HG03432 (cell line): ENCODE measurements at regions not wholly inside any gene's neighbourhood (a gene's known extent, or its start where the extent isn't known, plus 50 kb on each side); places are given as distances from the start of the nearest gene placed in this dataset.
"Not testable (repeated sequence)": the region's sequence is repeated elsewhere in the genome, so short reads cannot be mapped to it uniquely, and the experiment has no call there.

Experiments
- ATAC-seq: cut with Tn5 transposase; IDR thresholded peaks from one replicate; pipeline ENCODE4 v1.9.1; 2021; ENCODE audit warnings: mild to moderate bottlenecking, moderate library complexity; ENCODE audit not compliant: unreplicated experiment

DNA sequence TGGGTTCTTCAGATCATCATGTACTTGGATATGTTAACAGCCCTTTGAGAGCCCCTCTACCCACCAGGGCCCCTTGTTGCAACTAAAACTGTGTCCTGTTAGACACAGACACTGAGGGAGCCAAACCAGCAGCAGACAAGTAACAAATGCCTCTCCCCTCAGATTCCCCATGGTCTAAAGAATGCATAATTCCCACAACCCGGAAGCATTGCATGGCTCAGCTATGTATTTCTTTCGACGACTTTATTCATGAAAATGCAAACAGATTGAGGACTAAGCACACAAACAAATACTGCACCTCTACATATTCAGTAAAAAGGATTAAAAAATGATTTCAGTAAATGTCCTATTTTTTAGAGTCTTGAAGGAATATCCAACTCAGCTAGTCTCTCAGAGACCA, 70.1 kb upstream of the HECW1 start:
- ATAC-seq: no peak

DNA sequence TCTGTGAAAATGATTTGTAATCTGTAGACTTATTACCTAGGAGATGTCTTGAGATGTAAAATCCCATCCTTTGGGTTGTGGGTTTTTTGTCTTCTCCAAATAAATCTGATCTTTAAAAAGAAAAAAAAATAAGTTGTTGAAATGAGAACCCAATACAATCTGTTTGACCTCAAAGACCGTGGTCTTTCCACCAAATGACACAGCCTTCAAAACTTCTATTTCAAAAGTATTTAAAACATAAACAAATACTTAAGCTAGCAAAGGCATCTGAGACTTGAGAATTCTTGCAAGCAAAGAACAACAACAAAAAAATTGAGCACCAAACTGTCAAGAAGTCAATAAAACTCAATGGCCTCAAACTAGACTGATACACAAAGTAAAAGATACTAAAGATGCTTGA, 67.9 kb upstream of the HECW1 start:
- ATAC-seq: no peak

DNA sequence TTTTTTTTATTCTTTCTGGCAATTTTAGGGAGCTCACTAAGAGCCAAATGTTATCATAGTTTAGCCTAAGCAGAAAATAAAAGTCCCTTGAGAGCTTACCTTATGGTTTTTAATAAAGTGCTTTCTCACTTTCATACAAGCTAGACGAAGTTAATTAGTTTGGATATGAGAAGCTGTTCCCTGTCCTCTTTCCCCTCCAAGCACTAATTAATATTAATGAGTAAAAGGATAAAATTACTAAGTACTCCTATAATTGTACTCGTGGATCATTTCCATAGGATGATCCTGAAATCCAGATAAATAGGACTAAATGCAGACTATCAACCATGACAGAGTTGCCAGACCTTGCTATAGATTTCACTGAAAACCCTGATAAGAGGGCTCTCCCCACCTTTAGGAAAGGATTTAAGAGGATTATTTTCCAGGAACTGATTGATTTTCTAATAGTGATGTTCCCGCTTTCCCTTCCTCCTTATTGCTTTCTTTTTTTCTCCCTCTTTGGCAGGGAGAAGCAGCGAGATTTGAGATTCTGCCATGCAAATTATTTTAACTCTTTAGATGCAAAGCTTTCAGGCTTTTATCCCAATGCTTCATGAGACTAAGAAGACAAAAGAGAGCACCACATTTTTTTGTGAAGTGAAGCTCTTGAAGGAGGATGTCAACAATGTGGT, 58.3 kb upstream of the HECW1 start:
- no peak for ATAC-seq

DNA sequence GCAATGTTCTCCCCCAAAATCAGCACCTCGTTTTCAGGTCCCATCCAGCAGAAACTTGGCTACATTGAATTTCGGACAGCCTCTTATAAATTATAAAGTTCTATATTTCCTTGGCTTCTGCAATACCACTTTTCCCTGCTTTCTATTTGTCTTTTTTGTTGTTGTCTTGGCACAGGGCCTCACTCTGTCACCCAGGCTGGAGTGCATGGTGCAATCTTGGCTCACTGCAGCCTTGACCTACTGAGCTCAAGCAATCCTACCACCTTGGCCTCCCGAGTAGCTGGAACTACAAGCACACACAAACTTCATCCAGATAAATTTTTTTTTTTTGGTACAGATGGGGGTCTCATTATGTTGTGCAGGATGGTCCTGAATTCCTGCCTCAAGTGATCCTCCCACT, 55.3 kb upstream of the HECW1 start:
- no peak for ATAC-seq

DNA sequence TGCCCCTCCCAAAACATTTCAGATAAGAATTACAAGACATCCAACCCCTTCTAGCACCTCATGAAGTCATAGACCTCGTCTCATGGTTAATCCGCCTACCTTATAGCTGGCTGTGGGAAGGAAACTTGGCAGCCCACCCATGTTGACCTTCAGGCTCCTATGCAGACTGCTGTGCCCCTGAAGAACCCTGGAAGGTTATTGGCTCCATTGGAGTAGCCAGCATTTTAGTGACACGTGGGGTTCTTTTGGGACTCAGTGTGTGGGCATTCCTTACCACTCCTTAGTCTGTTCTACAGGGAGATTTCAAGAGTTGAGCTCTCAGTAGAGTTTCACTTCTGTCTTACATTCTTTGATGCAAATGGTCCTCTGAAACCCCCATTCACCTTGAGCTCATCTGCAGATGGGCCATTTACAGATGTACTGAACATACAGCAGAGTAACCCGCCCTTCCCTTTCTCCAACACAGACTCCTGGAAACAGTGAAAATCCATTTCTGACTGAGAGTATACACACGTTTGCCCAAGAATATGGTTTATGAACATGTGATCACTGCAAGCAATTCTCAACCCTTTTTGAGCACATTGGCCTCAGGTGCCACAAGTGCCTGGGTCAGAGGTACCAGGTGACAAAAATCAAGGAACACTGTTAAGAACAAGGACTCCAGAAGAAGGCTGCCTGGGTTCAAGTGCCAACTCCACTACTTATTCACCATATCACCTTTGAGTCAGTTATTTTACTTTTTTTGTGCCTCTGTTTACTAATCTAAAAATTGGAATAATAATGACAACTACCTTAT, 54.0 kb upstream of the HECW1 start:
- ATAC-seq: peak; percentile 64

DNA sequence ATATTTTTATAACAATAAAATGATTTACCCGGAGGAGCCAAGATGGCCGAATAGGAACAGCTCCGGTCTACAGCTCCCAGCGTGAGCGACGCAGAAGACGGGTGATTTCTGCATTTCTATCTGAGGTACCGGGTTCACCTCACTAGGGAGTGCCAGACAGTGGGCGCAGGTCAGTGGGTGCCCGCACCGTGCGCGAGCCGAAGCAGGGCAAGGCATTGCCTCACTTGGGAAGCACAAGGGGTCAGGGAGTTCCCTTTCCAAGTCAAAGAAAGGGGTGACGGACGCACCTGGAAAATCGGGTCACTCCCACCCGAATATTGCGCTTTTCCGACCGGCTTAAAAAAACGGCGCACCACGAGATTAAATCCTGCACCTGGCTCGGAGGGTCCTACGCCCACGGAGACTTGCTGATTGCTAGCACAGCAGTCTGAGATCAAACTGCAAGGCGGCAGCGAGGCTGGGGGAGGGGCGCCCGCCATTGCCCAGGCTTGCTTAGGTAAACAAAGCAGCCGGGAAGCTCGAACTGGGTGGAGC, 53.3 kb upstream of the HECW1 start:
- ATAC-seq: not testable (repeated sequence)
